GM11168 (cell line): ENCODE measurements at regions not wholly inside any gene's neighbourhood (a gene's known extent, or its start where the extent isn't known, plus 50 kb on each side); places are given as distances from the start of the nearest gene placed in this dataset.

ENCODE experiments used
- in situ Hi-C: fragments of 300-500 bp; cut with MboI; formaldehyde crosslinking; loops from one replicate; pipeline ENCODE4 v1.12.0; 2022; ENCODE audit warnings: low sequenced_read_pairs; ENCODE audit not compliant: unreplicated experiment

DNA sequence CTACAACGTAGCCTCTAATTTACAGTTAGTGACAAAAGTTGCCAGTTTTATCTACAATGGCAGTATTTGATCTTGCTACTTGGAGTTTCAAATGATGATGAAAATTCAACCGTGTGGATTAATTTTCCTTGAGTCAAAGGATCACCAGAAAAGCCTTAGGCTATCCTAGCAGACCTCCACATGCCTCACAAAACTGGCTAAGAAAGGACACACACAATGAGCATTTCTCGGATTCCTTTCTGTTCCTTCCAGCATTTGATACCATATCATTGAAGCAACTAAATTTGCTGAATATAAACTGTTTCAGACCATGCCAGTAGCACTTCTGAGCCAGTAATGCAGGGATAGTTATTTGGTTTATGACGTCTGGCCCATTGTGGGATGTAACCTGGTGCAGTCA lies 587.4 kb upstream of the MDFIC2 start:
- in situ Hi-C loops = no loop called here

DNA sequence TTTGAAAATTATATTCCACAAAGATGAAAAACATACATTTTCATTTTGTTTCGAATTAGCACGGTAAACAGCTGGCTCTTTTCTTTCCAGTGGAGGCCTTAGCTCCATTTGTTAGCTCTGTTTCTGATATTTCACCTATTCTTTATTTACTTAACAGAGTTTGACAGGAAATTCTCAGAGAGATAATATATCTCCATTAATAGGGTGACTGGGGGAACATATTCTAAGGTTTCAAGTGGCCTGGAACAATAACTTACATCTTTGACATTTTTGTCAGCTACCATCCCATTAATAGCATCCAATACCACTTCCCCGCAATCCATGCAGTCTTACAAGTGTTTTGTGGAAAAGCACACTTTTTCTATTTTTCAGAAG lies 577.6 kb upstream of the MDFIC2 start:
- in situ Hi-C loops = no loop called here

DNA sequence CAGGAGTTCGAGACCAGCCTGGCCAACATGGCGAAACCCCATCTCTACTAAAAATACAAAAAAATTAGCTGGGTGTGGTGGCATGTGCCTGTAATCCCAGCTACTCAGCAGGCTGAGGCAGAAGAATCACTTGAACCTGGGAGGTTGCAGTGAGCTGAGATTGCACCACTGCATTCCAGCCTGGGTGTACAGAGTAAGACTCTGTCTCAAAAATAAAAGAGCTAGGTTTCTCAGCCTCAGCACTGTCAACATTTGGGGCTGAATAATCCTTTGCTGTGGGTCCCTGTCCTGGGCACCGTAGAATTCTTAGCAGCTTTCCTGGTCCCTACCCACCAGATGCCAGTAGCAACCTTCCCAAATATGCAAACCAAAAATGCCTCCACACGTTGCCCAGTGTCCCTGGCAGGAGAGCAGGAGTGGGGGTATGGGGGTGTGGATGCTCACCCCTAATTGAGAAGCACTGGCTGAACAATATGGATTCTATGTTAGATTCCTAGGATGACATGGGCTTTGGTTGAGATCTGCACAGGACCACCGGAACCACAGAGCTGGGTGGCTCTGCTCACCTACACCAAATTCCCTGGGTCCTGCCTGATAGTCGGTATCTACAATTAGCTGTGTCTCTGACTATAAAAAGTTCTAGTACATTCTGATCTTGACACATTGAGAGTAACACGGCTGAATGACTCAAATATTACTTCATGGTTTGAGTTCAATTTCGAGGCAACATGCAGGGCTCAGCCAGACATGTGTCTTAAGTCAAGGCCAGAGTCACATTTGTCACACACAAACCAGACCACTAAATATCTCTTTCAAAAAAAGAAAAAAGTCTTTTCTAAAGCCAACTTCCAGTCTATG lies 577.0 kb upstream of the MDFIC2 start:
- in situ Hi-C loops = no loop called here

DNA sequence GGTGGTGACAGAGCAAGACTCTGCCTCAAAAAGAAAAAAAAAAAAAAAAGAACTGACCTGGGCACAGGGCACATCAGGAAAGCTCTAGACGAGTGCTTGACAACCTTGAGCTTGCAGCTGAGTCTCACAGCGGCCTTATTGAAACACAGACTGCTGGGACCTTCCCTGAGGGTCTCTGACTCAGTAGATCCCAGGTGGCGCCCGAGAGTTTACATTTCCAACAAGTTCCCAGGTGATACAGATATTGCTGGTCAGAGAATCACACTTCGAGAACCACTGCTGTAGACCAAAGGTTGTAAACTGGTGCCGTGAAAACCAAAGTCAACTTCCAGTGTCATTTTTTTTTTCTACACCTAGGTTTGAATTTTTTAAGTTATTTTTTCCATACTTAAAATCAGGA lies 573.2 kb upstream of the MDFIC2 start:
- in situ Hi-C loops = no loop called here

DNA sequence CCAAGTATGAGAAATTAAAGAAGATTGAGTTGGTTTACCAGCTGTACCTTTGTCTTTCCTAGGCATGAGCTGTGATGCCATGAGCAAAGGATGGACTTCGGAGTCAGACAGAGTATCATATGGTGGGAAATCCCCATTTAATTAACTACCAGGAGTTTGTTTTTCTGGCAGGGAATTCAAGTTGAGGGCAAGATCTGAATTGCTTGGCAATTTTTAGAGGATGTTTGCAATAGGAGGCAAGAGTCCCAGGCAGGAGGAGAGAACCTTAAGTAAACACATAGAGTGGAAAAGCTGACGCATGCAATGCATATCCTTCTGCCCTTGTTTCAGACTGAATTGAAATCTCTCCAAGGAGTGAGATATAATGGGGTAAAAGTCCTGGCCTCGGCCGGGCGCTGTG lies 569.7 kb upstream of the MDFIC2 start:
- in situ Hi-C loops = no loop called here

DNA sequence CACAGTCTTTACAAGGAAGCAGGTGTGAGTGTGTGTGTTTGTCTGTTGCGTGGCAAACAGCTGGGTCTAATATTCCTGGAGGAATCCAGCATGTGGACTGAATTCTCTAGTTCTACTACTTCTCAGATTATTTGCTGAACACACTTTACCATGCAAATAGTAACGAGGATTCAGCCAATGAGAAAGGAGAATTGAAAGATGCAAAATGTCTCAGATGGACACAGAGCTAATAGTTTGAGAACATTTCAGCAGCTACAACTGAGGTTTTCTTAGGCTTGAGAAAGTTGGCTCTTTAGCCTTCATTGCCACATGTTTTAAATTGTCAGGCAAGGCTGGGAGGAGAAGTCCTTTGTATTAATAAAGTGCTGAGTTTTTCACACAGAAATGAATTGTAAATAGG lies 568.0 kb upstream of the MDFIC2 start:
- in situ Hi-C loops = no loop called here

DNA sequence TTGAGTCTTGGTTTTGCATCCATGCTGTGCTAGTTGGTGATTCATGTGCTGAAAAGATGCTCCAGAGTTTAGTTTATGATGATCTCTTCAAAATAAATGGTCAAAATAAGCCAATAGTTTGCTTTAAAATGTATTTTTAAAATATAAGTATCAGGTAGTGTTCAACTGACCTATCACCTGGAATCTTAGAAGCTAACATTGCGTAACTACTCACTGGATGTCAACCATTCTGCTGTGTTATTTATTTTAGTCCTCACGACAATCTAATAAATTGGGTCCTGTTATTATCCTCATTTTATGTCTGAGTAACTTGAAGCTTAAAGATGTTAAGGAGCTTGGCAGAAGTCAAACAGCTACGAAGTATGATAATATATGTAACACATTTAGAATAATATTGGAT lies 563.7 kb upstream of the MDFIC2 start:
- in situ Hi-C loops = no loop called here

DNA sequence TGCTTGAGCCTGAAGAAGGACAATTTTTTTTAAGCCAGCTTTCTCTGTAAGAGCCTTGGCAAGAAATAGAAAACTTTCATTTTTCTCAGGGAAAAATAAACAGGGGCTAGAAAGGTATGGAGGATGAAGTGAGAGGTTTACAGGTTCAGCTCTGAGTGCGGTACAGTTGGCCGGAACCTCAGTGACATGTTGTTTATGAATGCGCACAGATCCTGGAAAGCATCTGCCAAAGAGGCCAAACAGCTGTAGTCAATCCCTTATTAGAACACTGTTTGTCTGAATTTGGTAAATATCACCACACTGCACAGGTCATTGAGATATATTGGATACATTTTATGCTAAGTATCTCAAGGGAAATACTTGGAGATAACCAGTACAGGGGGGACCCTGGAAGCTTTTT lies 561.8 kb upstream of the MDFIC2 start:
- in situ Hi-C loops = no loop called here

DNA sequence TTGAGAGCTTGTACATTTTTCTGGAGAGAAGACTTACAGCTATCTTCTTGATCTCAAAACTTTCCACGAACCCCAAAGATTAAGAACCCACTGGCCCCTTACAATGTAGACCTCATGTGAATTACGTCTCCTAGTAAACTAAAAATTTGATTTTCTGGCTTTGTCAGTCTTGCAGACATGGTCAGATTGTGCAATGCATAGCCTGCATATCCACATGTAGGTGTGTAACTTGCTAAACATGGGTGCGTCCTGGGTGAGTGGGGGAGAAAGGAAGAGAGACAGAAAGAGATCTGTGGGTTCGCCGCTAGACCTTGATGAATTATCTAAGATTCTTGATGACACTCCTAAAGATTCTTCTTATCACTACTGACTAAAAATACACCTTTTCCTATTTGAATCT lies 561.2 kb upstream of the MDFIC2 start:
- in situ Hi-C loops = no loop called here

DNA sequence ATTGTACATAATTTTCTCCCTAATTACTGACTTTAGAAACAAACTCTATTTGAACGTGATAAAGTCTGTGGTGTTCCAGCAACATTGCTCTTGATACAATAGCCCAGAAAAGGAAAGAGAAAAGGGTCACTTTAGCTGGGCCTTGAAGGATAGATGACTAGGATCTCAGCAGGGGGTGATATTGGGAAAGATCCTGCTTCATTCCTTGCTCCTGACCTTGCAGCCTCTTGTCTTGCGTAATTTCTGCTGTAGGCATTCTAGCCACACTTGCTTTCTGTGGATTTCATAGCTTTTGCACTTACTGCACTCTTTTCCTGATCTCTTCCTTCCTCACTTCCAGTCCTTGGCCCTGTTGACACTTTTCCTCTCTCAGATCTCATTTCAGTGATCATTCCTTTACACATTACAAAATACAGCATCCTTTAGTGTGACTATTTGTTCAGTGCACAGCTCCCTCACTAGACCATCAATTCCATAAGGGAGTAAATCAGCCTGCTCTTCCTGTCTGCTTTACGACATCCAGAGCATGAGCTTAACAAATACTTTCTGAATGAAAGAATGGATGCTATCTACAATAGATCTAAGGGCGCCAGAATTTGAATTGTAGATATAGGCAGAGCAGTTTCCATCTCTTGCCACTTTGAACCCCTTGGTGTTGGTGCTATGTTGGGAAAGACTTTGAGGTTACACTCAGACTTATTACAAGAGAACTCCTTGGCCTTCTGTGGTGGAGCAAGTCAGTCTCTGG lies 559.6 kb upstream of the MDFIC2 start:
- in situ Hi-C loops = no loop called here

DNA sequence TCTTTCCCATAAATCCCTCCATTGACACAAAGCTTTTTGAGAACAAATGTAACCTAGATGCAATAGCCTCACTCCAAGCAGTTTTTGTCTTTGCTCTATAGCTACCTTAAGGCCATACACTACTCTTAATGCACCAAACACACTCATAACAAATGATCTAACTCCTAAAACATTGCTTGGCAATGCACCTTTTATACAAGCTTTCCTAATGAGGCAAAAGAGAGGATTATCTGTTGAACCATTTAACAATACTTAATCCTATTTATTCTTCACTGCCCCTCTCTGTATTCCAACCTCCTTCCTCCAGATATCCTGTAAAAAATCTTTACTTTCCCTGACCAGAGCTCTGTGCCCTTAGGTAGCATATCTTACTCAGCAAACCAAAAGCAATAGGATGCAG lies 558.1 kb upstream of the MDFIC2 start:
- in situ Hi-C loops = no loop called here

DNA sequence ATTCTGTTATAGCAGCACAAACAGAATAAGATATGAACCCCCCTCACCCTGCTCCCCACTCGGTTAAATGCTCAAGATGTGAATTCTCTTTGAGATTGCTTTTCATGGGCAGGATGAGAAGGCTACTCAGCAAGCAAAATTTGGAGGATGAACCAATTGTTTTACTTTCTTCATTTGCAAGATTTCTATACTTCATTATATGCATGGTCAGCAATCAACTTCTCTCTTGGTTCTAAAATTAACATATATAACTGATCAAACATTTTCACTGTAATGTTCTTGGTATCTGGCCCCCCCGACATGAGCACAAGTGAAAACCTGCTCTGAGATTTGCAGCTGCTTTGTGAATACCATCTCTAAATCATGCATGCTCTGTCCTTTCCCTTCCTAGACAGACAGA lies 556.1 kb upstream of the MDFIC2 start:
- in situ Hi-C loops = no loop called here

DNA sequence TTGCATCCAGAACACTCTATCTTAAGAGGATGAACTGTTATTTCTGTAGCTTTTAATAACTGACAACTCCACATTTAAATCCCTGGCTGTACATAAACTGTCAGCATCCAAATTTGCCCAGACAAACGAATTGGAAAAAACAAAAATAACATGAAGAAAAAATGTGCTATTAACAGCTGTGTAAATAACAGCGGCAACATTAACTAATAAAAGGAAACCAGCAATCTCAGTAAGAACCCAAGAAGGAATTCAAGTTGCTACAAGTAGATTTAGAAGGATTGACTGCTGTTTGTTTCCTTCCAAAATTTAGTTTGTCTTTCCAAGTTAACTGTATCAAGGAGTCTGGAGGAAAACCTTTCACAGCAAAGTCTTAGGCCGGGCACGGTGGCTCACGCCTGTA lies 550.6 kb upstream of the MDFIC2 start:
- in situ Hi-C loops = no loop called here

DNA sequence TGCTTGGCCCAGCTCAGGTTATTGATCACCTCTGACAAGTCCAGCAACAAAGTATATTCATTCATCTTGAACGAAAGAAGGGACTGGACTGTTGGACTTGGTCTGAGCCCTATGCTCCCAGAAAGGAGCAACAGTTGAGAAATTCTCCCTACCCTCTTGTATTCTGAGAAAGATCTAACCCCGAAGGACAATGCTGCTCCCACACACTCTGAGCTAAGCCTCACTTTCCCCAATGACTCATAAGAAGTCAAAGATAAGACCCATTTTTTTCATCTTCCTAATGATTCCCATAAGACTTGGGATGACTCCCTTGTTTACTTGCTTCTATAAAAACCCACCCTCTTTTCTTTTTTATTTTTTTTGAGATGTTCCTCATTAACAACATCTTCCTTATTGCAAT lies 549.4 kb upstream of the MDFIC2 start:
- in situ Hi-C loops = no loop called here

DNA sequence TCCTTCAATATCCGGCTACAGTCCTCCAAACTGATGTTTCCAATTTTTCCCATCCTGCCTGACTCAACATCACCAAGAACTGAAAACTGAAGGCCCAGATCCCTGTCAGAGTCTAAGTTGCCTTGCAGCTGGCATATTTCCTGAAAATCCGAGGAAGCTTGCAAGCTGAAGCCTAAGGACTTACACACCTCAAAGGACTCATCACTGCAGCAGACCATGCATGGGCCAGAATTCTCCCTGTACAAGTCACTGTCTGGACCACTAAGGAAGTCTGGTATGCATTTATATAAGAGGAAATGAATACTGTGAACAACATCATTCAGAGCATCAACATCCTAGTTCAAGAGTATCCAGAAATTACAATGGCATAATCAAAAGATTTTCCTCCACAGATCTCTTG lies 548.8 kb upstream of the MDFIC2 start:
- in situ Hi-C loops = no loop called here

DNA sequence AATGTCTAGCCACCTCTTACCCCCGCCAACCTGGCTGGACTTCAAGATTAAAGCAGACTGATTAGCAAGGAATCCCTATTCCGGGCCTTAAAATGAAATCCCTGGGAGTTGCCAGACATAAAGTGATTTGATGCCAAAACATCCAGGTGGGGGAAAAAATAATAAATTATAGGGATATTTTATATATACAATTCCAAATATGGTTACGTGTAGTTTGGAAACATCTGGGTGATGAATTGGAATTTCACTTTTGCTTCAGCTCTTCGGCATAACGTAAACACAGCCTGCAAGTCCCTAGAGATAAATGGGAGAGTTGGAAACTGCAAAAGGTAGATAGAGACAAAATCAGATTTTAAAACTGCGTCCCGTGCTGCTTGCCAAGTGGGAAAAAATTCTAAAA lies 545.5 kb upstream of the MDFIC2 start:
- in situ Hi-C loops = no loop called here

DNA sequence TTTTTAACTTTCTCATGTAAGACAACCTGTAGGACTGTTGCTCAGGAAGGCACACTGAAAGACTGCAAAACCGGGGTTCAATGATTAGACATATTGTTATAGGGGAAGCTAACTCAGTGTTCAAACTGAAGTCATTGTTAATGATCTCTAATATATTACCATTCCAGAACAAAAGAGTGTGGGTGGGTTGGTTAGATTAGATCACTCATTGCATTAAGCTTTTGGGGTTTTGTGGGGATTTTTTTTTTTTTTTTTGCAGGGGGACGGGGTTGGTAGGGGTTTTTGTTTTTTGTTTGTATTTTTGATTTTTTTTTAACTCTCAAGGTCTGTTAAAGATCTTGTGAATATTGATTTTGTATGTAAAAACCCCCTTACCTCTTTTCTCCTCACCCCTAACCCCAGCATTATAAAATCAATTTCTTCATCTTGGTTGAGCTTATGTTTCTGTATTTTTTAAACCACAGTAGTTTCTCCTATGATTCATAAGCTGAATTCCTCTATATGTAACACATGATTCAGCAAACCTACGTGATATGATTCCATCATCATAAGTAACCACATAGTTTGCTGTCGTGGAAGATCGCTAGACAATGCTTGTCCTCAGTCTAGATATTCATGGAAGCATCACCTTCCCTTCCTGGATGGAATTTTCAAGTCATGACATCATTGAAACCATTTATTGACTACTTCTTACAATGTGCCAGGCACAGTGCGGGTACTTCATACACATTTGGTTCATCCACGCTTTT lies 544.1 kb upstream of the MDFIC2 start:
- in situ Hi-C loops = no loop called here

DNA sequence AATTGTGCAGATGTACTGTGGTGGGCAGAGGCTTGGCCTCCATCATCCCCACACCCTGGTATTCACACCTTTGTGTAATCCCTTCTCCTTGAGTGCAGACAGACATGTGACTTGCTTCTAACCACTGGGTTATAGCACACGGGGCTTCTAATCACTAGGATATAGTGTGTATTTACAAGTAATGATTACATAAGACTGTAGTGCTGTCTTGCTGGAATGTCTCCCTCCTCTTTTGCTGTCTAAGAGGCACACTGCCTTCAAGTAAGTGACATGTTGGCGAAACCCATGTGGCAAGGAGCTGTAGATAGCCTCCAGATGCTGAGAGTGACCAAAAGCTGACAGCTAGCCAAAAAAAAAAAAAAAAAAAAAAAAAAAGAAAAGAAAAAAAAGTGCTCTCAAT lies 542.7 kb upstream of the MDFIC2 start:
- in situ Hi-C loops = no loop called here

DNA sequence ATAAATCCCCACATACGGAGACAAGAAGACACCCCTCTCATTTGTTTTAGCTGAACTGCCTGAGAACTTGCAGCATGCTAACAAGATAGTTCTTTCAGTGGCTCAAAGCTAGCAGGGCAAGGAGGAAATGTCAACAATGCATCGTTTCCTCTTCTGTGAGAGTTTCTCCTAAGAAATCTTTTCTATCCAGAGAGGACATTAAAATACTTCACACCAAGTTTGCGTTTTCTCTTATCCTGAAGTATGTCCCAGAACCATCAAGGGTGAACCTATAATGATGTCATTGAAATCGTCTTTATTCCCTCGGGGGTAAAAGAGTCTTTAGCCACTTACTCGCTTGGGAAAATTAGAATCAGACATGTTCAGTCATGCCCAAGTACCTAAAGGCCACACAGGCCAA lies 541.7 kb upstream of the MDFIC2 start:
- in situ Hi-C loops = no loop called here

DNA sequence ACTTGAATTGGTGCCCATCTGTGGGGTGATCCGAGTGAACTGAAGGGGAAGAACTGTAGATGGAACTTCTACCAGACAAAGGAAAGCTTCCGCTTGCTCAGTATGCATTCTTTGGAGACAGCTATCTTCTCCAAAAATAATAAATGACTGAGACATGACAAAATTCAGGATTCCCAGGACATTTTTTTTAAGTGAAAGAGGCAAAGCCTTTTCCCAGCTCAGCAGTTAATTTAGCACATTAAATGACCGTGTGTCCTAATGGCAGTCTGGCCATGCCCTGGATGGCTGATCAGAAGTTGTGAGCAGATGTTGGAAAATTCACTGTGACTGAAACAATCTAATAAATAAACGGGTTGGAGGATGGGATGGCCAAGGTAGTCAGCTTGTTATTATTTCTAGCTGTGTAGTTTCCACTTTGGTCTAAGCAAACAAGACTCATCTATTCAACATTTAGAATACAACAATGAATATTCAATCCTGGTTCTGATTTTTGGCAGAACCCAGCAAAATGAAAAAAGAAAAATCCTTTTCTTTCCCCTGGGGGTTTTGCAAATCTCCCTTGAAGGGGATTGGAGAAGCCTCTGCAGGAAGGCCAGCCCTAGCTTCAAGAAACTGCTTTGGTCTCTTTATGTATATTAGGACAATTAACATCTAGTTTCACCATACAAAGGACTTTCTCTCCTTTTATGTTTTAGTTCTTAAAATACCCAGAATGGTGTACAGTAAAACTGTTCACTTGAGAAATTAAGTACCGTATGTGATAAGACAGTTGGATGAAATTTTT lies 540.9 kb upstream of the MDFIC2 start:
- in situ Hi-C loops = no loop called here
